GM18517 (cell line): ENCODE measurements at regions not wholly inside any gene's neighbourhood (a gene's known extent, or its start where the extent isn't known, plus 50 kb on each side); places are given as distances from the start of the nearest gene placed in this dataset.

ENCODE experiments used
- ATAC-seq: cut with Tn5 transposase; IDR thresholded peaks from one replicate; pipeline ENCODE4 v1.9.1; 2021; ENCODE audit warnings: mild to moderate bottlenecking, moderate library complexity; ENCODE audit not compliant: unreplicated experiment

DNA sequence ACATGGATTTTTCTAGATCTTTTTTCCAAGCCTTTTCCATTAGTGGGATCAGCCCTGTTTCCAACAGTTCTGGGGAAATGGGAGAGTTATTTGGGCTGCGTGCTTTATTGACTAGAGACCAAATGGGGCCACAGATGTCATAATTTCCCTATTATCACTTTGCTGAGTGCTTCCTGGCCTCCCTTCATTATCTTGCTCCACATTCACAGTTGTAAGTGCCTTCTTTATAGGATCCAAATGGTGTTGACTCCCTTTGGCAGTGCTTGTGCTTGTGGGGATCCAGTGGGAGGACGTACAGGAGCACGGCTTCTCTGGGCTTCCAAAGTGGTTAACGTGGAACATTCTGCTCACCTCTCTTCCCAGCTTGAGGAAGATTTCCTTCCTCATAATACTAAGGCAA lies 141.0 kb upstream of the RMST start:
- ATAC-seq: no peak

DNA sequence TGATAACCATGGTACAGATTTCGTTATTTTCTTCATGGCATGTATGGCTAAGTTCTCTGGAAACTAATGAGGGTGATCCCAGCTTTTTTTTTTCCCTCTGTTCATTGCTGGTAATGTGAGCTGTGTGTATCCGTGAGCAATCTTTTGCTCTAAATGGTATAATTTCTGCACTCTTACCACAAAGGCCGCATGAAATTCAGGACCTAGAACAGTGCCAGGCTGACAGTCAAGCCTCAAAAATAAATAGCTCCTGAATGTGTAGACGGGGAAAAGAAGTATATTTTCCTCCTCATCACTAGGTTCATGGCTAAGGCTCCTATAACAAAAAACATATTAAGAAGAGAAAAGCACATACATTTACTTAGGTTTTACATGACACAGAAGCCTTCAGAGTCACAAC lies 140.2 kb upstream of the RMST start:
- no peak for ATAC-seq

DNA sequence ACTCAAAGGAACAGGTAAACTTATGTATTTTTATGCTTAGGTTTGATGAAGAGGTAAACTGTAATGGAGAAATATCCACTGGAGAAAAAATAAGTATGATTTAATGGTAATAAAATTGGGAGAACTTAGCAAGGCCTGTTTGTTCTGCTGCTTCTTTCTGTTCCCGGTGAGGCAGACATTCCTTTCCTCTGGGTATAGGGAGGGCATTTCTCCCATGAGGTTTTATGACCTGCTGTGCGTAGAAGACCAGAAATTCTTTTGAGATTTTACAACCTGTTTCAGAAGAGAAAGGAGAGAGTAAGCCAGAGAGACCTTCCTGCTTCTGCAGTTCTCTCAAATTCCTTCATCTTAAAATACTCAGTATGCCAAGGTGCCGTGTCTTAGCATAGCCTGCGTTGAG lies 139.4 kb upstream of the RMST start:
- no peak for ATAC-seq

DNA sequence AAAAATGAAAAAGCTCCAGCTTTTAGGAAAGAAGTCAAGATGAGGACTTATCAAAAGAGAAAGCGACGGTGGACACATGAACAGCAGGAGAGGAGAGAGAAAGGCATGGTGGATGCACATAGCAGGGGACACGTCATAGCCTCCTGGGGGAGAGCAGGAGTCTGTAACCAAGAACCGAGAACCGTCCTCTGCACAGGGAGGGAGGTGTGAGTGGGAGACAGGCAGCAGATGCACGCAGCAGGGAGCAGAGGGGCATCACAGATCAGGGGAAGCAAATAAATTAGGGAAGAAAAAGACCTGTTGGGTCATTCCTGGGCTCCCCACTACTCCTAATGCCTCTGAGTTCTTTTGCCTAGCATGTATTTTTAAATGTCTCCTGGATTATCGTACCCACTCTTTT lies 138.1 kb upstream of the RMST start:
- ATAC-seq: no peak

DNA sequence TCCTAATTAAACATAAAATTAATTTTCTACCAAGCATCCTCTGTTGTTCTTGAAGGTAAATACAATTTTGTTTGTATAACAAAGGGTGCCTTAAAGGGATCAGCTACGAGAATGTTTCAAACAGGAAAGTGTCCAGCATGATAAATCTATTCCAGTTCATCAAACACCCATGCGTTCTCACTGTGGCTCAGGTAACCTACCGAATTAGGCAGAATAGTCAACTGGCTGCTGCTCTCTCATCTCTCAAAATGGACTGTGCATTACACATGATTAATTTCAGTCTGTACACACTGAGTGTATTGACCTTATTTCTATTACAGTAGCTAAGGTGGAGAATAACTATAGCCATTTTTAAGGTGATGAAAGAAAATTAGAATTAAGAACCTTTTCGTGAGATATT lies 127.5 kb upstream of the RMST start:
- no peak for ATAC-seq

DNA sequence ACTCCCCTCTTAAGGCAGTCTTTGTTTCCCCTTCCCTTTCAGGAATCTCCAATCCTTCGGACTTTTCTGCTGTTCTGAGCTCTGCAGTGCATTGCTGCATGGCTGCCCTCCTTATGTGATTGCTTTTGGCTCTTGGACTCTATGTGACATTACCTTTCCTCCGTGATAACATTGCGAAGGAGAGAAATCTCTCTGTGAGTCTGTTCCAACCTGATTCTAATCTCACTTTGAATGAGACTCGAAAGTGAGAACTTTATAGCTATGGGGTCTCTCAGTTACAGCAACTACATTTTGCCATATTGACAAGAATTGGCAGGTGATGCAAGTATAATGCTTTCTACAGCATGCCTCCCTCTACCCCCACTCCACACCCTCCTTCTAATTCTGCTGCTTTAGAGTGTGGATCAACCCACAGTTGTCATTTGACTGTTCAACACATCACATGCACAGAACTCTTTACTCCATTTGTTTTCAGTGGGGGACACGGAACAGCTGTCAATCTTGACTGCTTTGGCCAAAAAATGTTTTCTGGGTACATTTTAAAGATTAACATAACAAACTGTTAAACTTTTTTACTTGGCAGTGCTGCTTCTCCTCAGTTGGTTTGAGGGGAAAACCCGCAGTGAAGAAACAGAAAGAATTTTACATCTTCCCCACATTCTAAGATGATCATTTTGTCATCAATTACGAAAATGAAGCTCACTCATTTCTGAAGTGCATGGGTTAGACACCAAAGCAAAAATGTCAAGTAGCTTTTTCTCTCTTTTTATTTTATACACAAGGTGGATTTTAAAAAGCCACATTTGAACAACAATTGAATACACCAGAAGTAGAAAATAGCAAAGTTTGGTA lies 125.5 kb upstream of the RMST start:
- no peak for ATAC-seq

DNA sequence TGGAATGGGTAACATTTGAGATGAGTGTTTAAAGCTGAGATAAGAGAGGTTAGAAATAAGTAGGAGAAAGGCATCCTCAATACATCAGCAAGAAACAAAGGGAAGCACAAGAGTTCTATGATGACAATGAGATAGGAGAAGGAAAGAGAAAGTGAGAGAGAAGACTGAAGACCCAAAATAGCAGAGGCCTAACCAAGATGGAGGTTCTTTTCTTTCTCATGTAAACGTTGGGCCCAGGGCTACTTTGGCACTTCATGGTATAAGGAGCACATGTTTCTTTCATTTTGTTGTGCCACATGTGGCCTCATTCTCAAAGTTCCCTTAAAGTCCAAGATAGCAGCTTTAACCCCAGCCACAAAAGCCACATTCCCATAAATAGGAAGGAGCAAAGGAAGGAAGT lies 120.5 kb upstream of the RMST start:
- no peak for ATAC-seq

DNA sequence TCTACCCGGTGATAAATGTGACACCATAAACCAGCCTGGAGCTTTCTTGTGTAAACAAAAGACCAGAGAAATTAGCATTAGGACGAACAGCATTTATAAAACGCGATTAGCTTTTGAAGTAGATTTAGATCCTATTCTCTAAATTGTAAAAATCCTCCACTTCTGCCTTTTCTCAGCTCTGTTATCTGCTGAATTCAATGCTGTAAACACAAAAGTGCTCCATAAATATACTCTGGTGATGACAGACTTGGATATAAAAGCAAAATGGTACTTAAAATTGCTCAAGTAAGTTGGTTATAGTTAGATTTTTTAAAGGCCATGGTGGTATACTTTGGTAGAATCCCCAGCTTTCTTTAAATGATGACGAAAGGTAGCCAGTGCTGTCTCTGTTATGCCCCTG lies 114.6 kb upstream of the RMST start:
- ATAC-seq: no peak

DNA sequence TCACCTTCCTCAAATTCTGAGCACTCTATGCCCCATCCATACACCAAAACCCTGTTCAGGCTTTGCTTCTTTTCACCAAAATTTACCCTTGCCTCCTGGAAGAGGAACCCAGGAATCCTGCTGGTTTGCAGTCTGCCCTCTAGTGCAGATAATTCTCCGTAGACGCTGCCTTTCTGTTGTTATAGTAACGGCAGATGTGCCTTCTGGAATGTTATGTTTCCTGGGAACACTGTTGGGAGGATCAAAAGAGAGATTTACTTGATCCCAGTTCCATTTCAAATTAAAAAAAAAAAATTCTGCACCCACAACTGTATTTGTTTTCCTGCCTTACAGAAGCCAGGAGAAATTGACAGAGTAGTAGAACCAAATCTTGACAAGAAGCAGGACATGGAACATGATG lies 104.2 kb upstream of the RMST start:
- ATAC-seq: no peak

DNA sequence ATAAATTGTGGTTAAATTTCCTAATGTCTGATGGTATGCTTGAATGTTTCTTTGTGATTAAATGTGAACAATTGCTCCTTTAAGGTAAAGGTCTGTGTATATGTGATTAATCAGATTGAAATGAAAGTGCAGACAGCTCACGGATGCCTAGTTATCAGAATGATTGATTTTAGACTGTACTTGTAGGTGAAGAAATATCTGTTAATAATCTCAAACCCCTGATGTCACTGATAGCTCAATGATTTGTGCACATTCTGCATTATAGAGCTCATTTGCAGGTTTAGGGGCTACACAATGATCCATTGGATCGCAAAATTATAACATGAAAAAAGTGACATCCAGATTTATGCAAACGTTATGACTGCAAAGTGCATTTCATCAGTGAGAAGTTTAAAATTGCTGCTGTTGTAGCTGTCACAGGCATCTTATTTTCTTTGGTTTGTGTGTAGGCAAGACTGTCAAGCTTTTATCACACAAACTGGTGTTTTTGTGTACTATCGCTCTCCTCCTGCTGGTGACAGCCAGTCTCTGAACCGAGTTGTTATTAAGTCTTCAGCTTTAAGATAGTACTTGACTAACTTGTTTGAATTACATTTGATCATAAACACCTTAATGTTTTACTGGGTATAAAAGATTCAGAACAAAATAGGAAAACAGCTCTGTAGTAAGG lies 103.4 kb upstream of the RMST start:
- no peak for ATAC-seq

DNA sequence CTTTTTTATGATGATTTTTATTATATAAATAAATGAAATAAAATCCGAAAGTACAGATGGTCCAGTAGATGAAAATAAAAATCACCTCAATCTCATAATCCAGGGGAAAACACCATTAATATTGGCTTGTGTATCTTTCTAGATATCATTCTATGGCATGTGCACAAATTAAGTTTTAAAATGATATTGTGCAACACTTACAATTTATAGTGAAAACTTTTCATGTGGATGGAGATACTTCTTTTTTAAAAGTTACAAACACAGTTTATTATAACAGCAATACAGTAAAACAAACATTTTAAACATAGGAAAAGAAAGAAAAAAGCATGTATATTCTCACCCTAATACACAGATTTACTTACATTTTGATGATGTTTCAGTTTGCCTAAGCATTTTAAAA lies 98.9 kb upstream of the RMST start:
- ATAC-seq: no peak

DNA sequence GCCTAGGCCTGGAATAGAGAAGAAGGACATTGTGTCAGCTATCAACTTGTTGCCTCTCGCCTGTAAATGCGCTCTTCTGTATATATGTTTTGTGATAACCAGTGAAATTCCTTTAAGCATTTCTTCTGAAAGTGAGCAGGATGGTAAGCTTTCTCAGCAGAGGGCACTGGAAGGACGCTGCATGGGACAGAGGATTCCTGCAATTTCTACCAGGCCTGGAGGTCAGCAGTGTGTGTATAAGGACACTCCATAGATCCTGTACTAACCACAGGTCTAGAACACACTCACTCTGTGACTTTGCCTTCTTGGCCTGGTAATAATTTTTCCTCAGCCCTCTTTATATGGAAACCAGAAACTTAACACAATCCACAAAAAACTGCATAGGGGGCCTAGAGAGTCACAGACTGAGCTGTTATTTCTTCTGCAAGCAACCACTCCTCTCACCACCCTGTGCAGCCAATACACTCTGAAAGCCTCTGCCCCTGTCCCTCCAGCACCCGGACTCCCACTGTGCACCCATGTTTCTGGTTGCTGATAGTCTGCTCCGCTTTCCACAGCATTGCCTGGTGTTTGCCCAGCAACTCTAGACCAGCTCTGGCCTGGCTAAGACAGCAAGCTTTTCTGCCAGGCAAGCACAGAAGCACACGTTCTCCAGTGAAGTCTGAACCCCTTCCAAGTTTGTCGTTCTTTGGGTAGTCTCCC lies 94.0 kb upstream of the RMST start:
- ATAC-seq: no peak

DNA sequence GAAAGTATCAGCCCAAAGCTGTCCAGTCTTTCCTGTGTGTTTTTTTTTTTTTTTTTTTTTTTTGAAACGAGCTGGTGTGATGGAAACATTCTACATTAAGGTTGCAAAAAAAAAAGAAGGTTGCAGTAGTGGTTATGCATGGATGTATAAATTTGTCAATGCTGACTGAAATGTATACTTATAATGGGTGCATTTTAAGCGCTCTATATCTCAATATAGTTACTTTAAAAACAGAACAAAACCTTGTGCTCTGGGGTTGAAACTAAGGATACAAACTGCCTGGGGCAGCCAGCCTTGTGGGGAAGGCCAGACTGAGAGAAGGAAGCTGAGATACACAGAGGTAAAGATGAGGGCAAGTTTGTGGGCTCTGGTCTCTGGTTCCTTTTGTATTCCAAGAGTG lies 87.3 kb upstream of the RMST start:
- no peak for ATAC-seq

DNA sequence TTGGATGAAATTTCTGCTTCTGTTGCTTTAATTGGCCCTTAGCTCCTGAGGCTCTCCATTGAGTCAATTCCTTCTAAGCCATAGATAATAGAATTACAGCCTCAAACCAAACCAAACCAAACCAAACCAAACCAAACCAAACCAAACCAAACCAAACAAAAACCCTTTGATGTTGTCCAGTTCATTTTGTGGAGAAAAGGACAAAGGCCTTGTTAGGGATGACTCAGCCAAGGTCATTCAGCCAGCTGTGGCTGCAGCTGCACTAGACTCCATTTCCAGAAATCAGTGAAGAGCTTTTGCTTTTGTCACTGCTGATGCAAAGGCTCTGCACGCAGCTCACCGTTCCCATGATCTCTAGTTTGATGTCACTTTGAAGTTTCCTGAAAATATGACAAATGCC lies 82.2 kb upstream of the RMST start:
- no peak for ATAC-seq

DNA sequence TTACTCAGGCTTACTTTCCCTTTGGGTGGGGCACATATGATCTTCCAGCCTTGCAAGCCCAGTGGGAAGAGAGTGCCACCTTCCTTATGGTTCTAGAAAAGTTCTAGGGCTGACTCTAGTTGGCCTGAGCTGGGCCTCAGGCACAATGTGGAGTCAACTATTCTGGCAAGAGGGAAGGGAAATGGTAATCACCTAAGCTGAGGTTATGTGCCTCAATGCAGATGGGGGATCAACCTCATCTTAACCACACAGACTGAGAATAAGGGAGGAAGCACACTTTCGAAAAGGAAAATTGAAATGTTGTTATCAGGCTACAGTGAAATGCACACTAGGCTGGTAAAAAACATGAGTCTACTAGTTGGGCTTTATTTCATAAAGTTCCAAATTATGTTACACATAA lies 77.5 kb upstream of the RMST start:
- ATAC-seq: no peak

DNA sequence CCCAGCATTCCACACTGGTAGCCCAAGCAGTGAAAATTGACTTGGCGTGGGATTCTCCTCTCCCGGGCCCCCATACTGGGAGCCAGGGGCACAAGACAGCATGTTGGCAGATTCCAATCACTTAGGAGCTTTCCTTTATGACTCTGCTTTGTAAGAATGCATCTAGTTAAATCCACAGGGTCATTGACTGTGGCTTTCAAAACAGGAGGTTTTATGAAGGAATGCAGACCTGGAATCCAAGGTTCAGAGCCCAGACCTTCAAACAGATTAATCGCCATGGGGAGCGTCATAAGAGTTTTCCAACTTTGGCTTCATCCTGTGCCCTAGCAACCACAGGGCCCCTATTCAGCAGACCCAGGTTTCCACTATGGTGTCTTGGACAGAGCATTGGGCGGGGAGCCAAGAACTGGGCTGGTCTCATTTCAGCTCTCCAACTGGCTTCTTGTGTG lies 76.4 kb upstream of the RMST start:
- no peak for ATAC-seq

DNA sequence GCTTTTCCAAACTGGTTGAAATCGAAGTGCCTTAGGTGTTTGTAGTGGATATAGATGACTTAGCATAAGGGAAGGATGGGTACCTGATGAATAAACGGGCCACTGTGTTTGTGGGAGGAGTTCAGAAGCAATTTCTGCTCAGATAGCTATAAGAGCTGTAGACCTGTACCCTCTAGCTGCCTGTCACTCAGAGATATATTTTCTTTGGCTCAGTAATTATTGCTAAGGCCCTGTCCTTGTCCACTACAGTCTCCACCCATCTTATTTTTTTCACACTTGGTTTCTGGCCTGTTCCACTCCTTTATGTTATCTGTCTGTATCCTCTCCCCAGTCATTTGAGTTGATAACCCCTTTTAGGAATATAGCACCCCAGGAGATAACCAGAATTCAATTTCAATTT lies 74.8 kb upstream of the RMST start:
- no peak for ATAC-seq

DNA sequence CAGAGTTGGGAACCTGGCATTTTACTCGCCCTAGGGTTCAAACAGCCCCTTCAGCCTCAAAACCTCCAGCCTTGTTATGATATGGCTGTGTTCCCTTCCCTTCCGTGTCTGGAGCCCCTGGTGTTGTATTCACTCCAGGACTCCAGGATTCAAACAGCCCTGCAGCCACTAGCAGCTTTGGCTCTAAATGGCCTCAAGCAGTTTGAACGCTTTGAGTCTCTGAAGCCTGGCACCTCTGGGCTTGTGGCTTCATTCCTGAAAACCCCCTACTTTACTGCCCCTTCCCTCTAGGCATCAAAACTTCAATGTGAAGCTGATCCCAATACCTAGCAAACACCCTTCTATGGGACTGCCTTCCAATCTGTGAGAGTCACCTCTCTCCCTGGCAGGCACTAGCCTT lies 67.9 kb upstream of the RMST start:
- ATAC-seq: no peak

DNA sequence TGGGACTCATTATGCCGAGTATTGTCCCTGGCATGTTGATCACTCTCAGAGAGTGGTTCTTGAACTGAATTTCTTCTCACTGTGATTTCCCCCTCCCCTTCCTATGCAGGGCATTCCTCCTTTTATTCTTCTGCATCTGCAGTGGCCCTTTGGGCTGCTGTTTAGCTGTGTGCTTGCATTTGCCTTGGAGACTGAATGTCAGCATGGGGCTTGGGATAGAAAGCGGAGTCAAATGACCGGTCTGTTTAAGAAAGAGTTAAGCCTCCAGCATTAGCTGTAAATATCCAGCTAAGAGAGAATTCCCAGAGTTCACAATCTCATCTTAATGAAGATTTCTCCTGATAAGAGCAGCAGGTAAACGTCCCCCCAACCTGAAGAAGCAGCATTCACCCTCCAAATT lies 65.6 kb upstream of the RMST start:
- ATAC-seq: no peak

DNA sequence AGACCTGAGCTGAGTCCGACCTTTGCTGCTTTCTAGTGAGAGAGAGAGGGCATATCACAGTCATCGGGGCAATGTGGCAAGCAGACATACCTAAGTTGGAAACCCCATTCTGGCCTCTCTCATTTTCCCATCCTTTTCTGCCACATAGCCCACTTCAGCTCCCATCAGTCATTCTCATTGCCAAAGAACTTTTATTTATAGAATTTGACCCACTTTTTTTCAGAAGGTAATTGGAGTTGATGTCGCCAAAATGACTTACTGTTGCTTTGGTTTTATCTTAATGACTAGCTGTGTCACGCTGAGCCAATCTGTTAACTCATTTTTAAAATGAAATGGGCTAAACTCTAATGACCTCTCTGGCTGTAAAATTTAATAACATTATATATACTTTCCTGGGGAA lies 63.9 kb upstream of the RMST start:
- ATAC-seq: no peak

DNA sequence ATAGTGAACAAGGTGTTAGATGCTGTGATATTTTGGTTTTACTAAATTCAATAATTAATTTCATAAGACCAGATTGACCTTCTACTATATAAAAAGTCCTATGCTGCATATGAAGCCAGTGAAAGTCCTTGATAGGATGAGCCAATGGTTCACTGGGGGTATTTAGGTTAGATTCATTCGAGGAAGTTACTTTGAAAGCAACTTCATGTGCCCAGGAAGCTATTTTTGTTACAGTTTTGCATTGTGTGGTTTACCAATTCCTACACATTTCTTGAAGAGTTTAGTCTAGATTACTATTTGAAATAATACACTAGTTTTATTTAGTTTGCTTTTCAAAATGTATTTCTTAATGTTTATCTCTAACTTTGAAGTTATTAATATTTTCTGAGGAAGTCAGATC lies 58.5 kb upstream of the RMST start:
- ATAC-seq: no peak

DNA sequence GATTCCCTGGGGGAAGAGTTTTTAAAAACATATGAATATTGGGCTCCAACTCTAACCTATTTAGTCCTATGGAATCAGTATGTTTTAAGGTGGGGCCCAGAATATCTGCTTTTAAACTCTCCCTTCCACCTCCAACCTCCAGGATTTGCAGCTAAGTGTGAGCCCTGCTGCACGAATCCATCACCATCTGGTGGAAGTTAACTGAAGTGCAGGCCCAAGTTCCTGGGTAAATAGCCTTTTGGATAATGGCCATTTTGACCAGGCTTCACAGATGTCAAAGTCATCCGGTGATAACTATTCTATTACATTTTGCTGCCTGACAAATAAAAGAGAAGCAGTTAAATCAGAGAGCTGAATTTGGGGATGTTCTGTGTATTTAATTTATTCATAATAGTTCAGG lies 58.1 kb upstream of the RMST start:
- ATAC-seq: peak; percentile 84
